Keratinocyte (primary cell): ENCODE measurements at regions not wholly inside any gene's neighbourhood (a gene's known extent, or its start where the extent isn't known, plus 50 kb on each side); places are given as distances from the start of the nearest gene placed in this dataset.

Experiments used
- DNase-seq: peaks from one replicate; pipeline ENCODE4 v3.0.0-alpha.2; 2011; ENCODE audit warnings: low read depth, missing footprints, low spot score
- FAIRE-seq: peaks from 2 replicates; lab custom pipeline; 2011; peaks lifted over from hg19 to GRCh38; lab: Jason Lieb, UNC
- H2AFZ ChIP-seq: 2 replicates; pipeline ENCODE4 v1.6.0; 2012; ENCODE audit warnings: low read length, control low read depth, inconsistent platforms; ENCODE audit not compliant: control insufficient read depth
- H3K27ac ChIP-seq: 2 replicates; pipeline ENCODE4 v1.5.1; 2011; ENCODE audit warnings: low read length; ENCODE audit not compliant: control insufficient read depth, insufficient read depth
- H3K27me3 ChIP-seq: 3 replicates; pipeline ENCODE4 v1.6.0; 2011; ENCODE audit warnings: low read length; ENCODE audit not compliant: control insufficient read depth, insufficient read depth; ENCODE audit errors: extremely low read depth
- H3K36me3 ChIP-seq, 2 experiments: 2 replicates in 1 of 2; 3 replicates in 1 of 2; pipeline ENCODE4 v1.5.1; 2011; ENCODE audit warnings: low read length in 2 of 2, mild to moderate bottlenecking in 1 of 2; ENCODE audit not compliant: control insufficient read depth in 2 of 2, insufficient read depth in 2 of 2; ENCODE audit errors: extremely low read depth in 1 of 2
- H3K4me1 ChIP-seq: 3 replicates; pipeline ENCODE4 v1.5.1; 2011; ENCODE audit warnings: low read length; ENCODE audit not compliant: control insufficient read depth, insufficient read depth; ENCODE audit errors: extremely low read depth
- H3K4me2 ChIP-seq: 3 replicates; pipeline ENCODE4 v1.6.0; 2011; ENCODE audit warnings: low read depth, low read length; ENCODE audit not compliant: control insufficient read depth, insufficient read depth; ENCODE audit errors: extremely low read depth
- H3K4me3 ChIP-seq, 3 experiments: fragments of 200-600 bp in 1 of 3; sonication (generic) in 1 of 3; 2 replicates in 2 of 3; 3 replicates in 1 of 3; pipeline ENCODE4 v1.5.1; 2011 to 2016; ENCODE audit warnings: low read length in 3 of 3, mild to moderate bottlenecking in 3 of 3, control low read depth in 2 of 3, inconsistent platforms in 1 of 3, low read depth in 1 of 3, mixed read lengths in 1 of 3, mixed run types in 1 of 3, moderate library complexity in 1 of 3; ENCODE audit not compliant: control insufficient read depth in 2 of 3, insufficient read depth in 2 of 3; ENCODE audit errors: extremely low read depth in 1 of 3
- H3K79me2 ChIP-seq: 2 replicates; pipeline ENCODE4 v1.6.0; 2012; ENCODE audit warnings: low read length; ENCODE audit not compliant: control insufficient read depth, insufficient read depth
- H3K9ac ChIP-seq: 3 replicates; pipeline ENCODE4 v1.6.0; 2011; ENCODE audit warnings: low read length; ENCODE audit not compliant: control insufficient read depth, insufficient read depth; ENCODE audit errors: extremely low read depth
- H3K9me1 ChIP-seq: 3 replicates; pipeline ENCODE4 v1.6.0; 2011; ENCODE audit warnings: low read length; ENCODE audit not compliant: control insufficient read depth, insufficient read depth; ENCODE audit errors: extremely low read depth
- H3K9me3 ChIP-seq: 2 replicates; pipeline ENCODE4 v1.5.1; 2012; ENCODE audit warnings: low read depth, low read length; ENCODE audit not compliant: control insufficient read depth
- H4K20me1 ChIP-seq: 3 replicates; pipeline ENCODE4 v1.6.0; 2011; ENCODE audit warnings: low read length; ENCODE audit not compliant: control insufficient read depth, insufficient read depth; ENCODE audit errors: extremely low read depth
- CTCF ChIP-seq, 3 experiments: IDR thresholded peaks in 1 of 3; conservative IDR thresholded peaks in 1 of 3; optimal IDR thresholded peaks in 1 of 3; 2 replicates in 2 of 3; 3 replicates in 1 of 3; pipeline versions ENCODE3 to v1.5.1; 2011; ENCODE audit warnings: low read length in 3 of 3, mild to moderate bottlenecking in 3 of 3, moderate library complexity in 2 of 3, control low read depth in 1 of 3, inconsistent platforms in 1 of 3; ENCODE audit not compliant: insufficient read depth in 2 of 3; ENCODE audit errors: extremely low read depth in 1 of 3
- EZH2 ChIP-seq: IDR thresholded peaks from one replicate; pipeline ENCODE4 v1.6.1; 2012; ENCODE audit warnings: inconsistent platforms, mild to moderate bottlenecking, low read length, moderate library complexity
- dilution Hi-C: fragments of 300-500 bp; cut with MboI; formaldehyde crosslinking; loops from one replicate; pipeline ENCODE4 v1.7.0; 2020; ENCODE audit warnings: low sequenced_read_pairs; ENCODE audit not compliant: extremely low pct_ligation_motif_present

DNA sequence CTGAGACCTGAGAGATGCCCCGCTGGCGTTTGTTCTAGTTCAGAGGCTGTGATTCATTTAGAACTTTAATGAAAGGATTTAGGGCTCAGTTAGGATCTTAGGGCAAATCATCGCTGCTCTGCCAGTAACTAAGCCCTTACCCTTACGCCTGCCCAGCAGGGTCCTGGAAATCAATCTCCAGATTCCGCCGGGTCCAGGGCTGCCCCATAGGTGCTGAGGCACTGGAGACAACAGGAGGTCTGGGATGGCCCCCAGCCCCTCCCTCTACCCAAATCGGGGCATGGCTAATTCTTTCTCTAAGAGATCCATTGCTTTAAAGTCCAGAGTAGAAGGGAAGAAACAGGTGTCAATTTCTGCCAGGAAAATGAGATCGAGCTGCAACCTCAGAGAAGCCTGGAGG is 83.1 kb downstream of the SDC1 start:
- FAIRE-seq, result no peak
- Histone ChIP-seq H3K4me2 (peak overlapping the region; percentile 58), H2AFZ (peak overlapping the region; percentile 74), H3K79me2 (no peaks in the 10 kb centered on the region), H3K4me3 (no peak overlapping the region), H3K36me3 (no peaks in the 10 kb centered on the region), H3K4me1 (peaks cover 56% of the 10 kb centered on the region), H4K20me1 (no peaks in the 10 kb centered on the region), H3K27me3 (no peaks in the 10 kb centered on the region), H3K27ac (peak overlapping the region; percentile 64), H3K9ac (no peak overlapping the region), H3K9me1 (peaks cover 2% of the 10 kb centered on the region), H3K9me3 (no peaks in the 10 kb centered on the region)
- TF ChIP-seq CTCF (optimal IDR thresholded peaks at IDR 0.05 in 1 of 3, IDR thresholded peaks at IDR 0.05 in 1 of 3, conservative IDR thresholded peaks at IDR 0.05 in 1 of 3; ENCODE audit: extremely low read depth in 1 of 3, insufficient read depth in 2 of 3, low read length in 3 of 3) (no peak), EZH2 (no peak)
- DNase-seq, result no peak
- dilution Hi-C loops, result no loop called here

DNA sequence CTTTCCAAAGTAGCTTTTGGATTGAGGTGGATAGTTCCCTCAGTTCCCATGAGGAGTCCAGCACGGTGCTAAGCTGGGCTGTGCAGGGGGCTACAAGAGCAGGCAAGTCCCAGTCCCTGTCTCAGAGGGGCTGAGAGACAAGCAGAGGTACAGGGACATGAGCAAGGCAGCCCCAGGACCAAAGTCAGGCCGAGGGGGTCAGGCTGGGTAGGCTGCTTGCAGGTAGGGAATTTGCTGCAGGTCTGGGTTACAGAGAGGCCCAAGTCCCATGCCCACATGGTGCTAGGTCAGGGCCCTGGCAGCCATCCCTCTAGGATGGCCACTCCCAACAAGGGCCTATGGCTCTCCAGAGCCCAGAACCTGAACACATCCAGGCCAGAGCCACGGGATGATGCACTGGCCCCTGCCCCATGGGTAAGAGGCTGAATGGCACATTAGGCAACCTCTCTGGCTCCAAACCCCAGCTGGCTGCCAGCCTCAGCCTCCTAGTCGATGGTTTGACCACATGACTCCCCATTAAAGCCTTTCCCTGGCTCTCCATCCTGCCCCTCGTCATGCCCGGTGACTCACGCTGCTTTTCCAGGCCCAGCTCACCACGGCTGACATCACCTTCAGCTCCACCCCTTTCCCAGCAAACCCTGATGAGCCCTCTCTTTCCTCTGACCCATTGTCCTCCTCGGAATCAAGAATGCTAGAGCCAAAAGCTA is 83.7 kb downstream of the SDC1 start:
- H3K27ac ChIP-seq, result peak overlapping the region; percentile 64
- no peaks in the 10 kb centered on the region for H3K27me3 ChIP-seq
- peaks cover 56% of the 10 kb centered on the region for H3K4me1 ChIP-seq
- H4K20me1 ChIP-seq, result no peaks in the 10 kb centered on the region
- peaks cover 2% of the 10 kb centered on the region for H3K9me1 ChIP-seq
- no peaks in the 10 kb centered on the region for H3K79me2 ChIP-seq
- FAIRE-seq (peak; percentile 98), DNase-seq (peak; percentile 61)
- H3K36me3 ChIP-seq, result no peaks in the 10 kb centered on the region
- peak overlapping the region; percentile 74 for H2AFZ ChIP-seq
- TF ChIP-seq EZH2, result no peak
- no peak for TF ChIP-seq CTCF (optimal IDR thresholded peaks at IDR 0.05 in 1 of 3, IDR thresholded peaks at IDR 0.05 in 1 of 3, conservative IDR thresholded peaks at IDR 0.05 in 1 of 3; ENCODE audit: extremely low read depth in 1 of 3, insufficient read depth in 2 of 3, low read length in 3 of 3)
- H3K9me3 ChIP-seq, result no peaks in the 10 kb centered on the region
- H3K9ac ChIP-seq, result peak overlapping the region; percentile 2
- no peak overlapping the region for H3K4me3 ChIP-seq
- H3K4me2 ChIP-seq, result peak overlapping the region; percentile 58
- dilution Hi-C loops, result no loop called here
